ENCODE measurements at regions not wholly inside any gene's neighbourhood (a gene's known extent, or its start where the extent isn't known, plus 50 kb on each side); places are given as distances from the start of the nearest gene placed in this dataset.

- no peak for FAIRE-seq
- TF ChIP-seq, protein P1, sequence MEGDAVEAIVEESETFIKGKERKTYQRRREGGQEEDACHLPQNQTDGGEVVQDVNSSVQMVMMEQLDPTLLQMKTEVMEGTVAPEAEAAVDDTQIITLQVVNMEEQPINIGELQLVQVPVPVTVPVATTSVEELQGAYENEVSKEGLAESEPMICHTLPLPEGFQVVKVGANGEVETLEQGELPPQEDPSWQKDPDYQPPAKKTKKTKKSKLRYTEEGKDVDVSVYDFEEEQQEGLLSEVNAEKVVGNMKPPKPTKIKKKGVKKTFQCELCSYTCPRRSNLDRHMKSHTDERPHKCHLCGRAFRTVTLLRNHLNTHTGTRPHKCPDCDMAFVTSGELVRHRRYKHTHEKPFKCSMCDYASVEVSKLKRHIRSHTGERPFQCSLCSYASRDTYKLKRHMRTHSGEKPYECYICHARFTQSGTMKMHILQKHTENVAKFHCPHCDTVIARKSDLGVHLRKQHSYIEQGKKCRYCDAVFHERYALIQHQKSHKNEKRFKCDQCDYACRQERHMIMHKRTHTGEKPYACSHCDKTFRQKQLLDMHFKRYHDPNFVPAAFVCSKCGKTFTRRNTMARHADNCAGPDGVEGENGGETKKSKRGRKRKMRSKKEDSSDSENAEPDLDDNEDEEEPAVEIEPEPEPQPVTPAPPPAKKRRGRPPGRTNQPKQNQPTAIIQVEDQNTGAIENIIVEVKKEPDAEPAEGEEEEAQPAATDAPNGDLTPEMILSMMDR (IDR thresholded peaks at IDR 0.05; ENCODE audit: insufficient read depth, missing control alignments): no peak
- no peak for DNase-seq (ENCODE audit: insufficient read length, low spot score)
These were observed 225.8 kb upstream of the KIRREL3 start for GRCh38 chr11:127226380-127226779.

- FAIRE-seq (no peak), DNase-seq (ENCODE audit: insufficient read length, low spot score) (no peak)
- TF ChIP-seq, protein P1 (IDR thresholded peaks at IDR 0.05; ENCODE audit: insufficient read depth, missing control alignments): no peak
These were observed 225.0 kb upstream of the KIRREL3 start for GRCh38 chr11:127225619-127226018.

DNA sequence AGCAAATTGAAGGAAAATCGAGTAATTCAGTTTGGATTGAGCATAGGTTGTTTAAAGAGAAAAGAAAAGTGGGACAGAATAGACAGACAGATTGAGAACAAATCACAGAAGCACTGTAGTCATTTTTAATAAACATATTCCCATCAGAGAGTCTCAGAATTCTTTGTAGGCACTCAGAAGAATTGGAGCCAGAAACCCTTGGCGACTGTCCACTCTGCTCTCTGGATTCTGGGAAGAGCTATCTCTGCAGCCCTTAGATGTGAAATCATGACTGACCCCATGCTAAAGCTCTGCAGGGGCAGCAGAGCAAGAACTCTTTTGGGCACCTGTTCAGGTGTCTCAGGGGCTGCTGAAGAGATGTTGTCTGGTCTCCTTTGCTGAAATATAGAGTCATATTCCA, 223.7 kb upstream of the KIRREL3 start:
- TF ChIP-seq, protein P1 (IDR thresholded peaks at IDR 0.05; ENCODE audit: insufficient read depth, missing control alignments): no peak
- FAIRE-seq: no peak
- no peak for DNase-seq (ENCODE audit: insufficient read length, low spot score)

DNA sequence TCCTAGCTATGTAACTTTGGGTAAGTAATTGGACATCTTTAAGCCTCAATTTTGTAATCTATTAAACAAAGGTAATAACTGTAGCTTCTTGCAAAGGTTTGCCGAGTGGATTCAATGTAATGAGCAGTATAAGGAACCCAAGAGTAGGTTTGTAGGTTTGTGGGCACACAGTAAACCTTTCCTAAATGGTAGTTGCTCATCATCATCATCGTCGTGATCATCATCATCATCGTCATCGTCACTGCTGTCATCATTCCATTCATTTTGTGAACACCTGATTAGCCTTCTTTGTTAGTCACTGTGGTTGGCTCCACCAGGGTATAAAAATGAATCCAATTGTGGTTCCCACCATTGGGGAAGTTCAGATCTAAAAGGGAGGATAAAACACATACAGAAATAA, 223.1 kb upstream of the KIRREL3 start:
- DNase-seq (ENCODE audit: insufficient read length, low spot score): no peak
- TF ChIP-seq, protein P1 (IDR thresholded peaks at IDR 0.05; ENCODE audit: insufficient read depth, missing control alignments): no peak
- FAIRE-seq: no peak

GRCh38 chr11:127223026-127223425, 222.5 kb upstream of the KIRREL3 start:
- TF ChIP-seq, protein P1 (IDR thresholded peaks at IDR 0.05; ENCODE audit: insufficient read depth, missing control alignments): no peak
- FAIRE-seq (no peak), DNase-seq (ENCODE audit: insufficient read length, low spot score) (no peak)

DNA sequence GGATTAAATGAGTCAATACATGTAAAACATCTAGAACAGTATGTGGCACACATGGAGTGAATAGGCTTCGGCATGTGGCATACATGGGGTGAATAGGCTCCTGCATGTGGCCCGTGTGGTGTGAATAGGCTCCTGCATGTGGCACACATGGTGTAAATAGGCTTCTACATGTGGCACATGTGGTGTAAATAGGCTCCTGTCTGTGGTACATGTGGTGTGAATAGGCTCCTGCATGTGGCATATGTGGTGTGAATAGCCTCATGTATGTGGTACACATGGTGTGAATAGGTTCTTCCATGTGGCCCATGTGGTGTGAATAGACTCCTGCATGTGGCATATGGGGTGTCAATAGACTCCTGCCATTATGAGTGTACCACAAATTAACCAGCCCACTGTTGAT, 219.1 kb upstream of the KIRREL3 start:
- TF ChIP-seq, protein P1 (IDR thresholded peaks at IDR 0.05; ENCODE audit: insufficient read depth, missing control alignments): no peak
- FAIRE-seq: no peak
- no peak for DNase-seq (ENCODE audit: insufficient read length, low spot score)

- FAIRE-seq (no peak), DNase-seq (ENCODE audit: insufficient read length, low spot score) (no peak)
- TF ChIP-seq, protein P1 (IDR thresholded peaks at IDR 0.05; ENCODE audit: insufficient read depth, missing control alignments): no peak
These were observed 217.7 kb upstream of the KIRREL3 start for GRCh38 chr11:127218275-127218608.
